HG03354 (cell line): ENCODE measurements at regions not wholly inside any gene's neighbourhood (a gene's known extent, or its start where the extent isn't known, plus 50 kb on each side); places are given as distances from the start of the nearest gene placed in this dataset.
A peak's percentile ranks its signal among the peaks of the same experiment; 100 is the strongest.

Experiments
- ATAC-seq: cut with Tn5 transposase; IDR thresholded peaks from one replicate; pipeline ENCODE4 v1.9.1; 2021; ENCODE audit warnings: mild to moderate bottlenecking; ENCODE audit not compliant: unreplicated experiment, poor library complexity, severe bottlenecking

DNA sequence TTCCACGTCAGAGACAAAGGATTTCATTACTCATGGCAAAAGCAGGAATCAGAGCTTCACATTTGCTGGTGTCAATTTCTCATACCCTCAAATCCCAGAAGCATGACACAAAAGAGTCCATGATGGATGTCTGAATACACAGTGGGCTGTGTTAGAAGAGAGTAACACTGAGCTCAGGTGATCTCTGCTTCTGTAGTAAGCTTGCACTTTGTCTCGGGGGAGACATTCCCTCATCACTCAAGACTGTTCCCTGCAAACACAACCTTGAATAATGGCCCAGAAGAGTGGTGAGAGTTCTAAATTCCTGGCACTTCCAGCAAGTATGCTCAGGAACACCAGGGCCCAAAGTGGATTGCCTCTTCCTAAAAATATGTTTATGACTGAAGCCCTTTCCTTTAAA, 1787.2 kb upstream of the SEL1L start:
- no peak for ATAC-seq

DNA sequence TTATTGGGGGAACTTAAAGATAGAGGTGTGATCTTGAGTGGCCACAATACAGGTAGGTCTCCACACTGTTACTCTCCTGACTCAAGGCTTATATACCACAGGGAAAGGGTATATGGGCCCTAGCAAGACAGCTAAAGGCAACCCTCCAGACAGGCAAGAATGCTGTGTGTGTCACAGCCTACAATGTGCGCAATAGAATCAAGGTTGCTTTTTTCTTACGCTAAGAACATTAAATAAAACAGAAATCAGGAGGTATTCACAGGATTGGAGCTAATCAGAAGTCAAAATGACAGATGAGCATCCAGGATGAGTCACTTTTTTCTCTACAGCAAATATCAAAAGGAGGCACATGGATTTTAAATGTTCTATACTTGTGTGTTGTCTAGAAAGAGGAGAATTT, 1797.9 kb upstream of the SEL1L start:
- ATAC-seq = no peak

DNA sequence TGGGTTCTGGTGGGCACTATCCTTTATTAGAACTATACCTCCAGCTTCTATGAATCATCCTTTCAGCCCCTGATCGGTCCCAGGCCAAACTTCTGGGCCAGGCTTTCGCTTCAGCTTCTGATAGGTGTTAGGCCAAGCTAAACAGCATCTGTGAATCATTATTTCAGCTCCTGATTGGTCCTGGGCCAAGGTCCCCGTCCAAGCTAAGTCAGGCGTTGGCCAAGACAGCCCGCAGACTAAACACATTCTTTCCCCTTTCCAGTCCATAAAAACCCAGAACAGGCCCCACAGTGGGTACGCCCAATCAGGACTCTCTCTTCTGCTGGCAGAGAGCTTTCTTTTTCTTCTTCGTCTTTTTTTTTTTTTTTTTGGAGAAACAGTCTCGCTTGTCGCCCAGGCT, 1808.9 kb upstream of the SEL1L start:
- ATAC-seq = no peak

DNA sequence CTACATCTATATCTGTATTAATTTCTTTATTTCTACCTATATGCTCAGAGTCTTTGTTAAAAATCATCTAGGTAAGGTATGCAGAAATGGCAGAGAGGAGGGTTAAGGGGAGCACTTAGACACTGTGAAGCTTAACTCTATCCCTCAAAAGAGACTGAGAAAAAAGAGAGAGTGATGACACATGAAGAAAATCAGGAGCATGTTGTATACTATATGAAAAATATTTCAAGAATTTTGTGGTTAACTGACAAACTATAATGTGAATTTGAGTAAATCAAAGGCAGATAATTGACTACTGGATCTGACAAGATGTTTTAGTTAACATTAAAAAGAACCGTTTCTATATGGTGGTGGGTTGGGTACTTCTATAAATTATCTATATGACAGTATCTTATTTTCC, 1814.2 kb upstream of the SEL1L start:
- no peak for ATAC-seq

DNA sequence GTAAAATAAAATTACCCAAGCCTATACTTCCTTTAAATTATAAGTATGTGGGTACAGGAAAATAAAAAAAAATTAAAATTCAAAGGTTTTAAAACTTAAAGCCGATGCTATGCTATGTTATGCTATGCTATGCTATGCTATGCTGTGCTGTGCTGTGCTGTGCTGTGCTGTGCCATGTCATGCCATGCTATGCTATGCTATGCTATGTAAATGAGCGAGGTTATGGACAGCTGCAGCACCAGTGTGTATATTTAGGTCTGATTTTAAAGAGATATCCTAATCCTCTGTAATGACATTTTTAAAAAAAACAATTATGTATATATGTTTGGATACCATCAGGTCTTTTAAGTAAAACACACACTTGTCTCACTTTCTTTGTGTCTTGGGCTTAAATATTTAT, 1822.0 kb upstream of the SEL1L start:
- no peak for ATAC-seq

DNA sequence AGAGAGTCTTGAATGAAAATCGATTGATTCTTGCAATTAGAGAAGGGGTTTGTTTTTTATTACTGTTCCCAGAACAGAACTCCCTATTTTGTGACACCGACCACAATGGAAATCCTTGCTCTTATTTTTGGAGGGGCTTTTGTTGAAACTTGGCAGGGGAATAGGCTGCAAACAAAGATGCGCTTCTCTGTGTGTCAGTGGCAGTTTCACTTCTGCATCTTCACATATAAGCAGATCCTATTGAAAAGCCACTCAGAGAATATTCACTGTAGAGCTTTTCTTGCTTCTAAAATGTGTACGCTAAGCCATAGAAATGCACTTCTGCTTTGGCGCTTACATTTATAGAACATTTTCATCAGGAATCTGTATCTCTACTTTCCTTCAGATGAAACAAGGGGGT, 1822.4 kb upstream of the SEL1L start:
- no peak for ATAC-seq

DNA sequence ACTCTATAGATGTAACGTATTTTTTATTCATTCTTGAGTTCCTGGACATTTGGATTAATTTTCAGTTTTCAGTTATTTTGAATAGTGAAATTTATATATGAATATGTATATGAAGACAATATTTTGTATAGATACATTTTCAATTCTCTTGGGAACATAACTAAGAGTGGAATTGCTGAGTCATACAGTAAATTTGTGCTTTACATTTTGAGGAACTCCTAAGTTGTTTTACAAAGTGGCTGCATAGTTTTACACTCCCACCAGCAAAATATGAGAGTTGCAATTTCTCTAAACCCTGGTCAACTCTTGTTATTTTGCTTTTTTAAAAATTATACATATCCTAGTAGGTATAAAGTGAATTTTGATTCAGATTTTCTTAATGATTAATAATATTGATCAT, 1838.6 kb upstream of the SEL1L start:
- no peak for ATAC-seq

DNA sequence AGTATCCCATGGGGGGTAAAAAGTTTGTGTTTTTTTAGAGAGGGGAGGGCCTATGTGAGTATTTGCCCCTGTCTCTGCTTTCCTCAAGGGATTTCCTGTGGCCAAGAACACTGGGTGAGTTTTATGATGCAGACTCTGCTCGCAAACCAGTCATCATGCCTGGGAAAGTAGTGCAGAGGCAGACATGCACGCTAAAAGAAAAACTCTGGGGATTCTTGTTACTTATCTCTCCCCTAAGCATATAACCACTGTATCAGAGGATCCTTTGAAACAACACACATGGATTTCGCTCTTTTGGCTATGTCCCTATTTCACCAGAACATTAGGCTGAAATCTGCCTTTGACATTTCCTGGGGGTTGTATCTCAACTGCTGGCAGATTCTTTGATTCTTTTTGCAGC, 1845.8 kb upstream of the SEL1L start:
- ATAC-seq = no peak

DNA sequence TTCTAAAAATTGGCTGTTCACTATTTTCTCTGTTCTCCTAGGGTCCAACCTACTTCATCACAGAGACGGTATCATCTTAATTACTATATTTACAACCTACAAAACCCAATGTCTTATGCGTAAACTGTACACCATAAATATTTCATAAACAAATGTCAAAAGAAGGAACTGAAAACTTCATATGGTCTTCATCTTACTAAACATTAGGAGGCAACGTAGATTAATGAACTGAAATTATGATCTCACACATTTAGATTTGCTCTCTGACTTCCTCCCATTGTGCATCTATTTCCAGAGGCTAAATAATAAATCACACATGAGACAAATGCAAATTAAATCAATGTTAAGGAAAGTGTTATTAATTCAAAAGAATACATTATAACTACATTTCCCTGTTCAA, 1850.6 kb upstream of the SEL1L start:
- no peak for ATAC-seq

DNA sequence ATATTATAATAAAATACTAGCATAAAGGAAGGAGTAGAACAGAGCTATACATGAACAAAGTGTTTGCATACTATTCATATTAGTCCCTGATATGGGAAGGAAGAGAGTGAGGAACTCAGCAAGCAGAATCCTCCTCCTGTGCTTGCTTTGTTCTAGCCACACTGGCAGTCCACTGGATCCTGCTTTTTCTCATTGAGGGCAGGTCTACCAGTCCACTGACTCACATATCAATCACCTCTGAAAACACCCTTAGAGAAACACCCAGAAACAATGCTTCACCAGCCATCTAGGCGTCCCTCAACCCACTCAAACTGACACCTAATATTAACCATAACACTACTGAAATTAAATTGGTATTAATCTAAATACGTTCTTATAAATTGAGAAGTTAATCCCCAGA, 1861.7 kb upstream of the SEL1L start:
- no peak for ATAC-seq

DNA sequence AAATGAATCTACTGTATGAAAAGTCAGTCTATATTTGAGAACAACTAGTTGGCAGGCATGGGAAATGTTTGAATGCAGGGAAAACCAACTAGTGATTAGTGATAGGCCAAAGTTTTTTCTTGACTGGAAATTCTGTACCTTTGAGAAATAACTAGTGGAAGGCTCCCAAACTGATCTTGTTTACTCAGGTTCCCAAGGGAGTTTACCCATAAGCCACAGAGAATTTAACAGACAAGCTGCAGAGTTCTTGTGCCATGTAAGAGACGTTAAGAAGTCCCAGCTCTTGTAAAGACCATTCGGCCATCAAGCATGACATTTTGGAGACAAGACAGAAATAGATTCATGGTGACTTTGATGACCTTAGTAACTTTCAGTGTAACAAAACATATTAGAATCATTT, 1882.8 kb upstream of the SEL1L start:
- no peak for ATAC-seq

DNA sequence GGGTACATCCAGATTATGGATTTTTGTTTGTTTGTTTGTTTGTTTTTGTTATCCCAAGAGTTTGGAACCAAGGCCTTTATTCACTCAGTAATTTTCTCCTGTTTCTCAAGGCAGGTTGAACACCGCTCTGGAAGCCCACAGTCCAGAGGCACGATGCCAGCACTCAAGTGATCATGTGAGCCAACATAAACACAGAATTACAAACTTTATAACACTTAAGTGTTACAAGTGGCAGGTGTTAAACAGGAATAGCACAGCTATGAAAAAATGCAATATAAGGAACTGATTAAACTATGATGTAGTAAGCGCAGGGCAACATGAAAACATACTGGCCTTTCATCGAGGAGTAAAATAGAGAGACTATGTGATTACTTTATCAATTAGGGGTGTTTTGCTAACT, 1885.8 kb upstream of the SEL1L start:
- ATAC-seq = no peak

DNA sequence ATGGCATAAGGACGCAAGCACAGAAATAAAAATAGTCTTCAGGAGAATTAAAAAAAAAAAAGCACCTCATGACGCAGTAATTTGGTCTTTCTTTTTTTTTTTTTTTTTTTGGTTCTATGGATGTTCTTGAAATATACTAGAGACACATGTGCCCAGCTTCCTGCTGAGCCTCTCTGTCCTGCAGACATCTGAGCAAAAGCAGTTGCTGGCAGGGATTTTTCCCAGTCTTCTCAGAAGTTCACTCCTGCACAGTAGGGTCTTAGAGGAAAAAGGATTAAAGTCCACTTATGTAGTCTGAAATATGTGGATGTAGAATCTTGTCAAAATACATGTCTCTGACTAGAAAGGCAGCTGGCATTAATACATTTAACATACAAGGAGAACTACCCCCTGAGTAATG, 1888.1 kb upstream of the SEL1L start:
- no peak for ATAC-seq

DNA sequence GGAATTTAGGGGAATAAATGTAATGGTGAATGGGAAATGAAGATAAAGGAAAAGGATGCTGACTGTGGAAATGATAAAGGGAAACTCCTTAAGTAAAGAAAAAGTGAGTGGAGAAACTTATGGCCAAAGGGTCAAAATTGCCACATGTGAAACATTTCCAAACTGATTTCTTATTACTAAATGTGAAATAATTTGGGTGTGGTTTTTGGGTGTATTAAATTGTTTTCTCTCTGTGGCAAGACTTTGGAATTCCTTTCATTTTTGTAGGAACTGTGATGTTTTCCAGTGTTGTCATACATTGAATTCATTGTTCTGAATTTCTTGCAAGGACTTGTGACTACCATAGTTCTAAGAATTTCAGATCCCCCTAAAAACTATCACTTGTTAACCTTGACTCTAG, 1891.5 kb upstream of the SEL1L start:
- no peak for ATAC-seq

DNA sequence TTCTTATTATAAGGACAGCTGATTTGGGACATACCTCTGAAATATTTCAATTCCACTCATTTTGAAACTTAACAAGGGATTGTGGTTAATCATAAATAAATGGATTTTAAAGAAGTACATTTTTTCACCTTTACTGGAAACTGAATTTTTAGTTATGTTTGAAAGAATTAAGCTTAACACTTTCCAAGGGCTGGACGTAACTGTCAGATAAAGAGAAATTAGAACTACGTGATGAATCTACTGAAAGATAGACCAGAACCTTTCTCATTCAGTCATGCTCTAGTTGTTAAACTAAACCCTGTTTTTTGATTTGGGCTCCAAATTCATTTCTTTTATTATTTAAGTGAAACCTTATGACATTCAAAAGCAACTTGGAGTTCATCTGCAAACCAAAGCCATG, 1892.1 kb upstream of the SEL1L start:
- ATAC-seq = no peak

DNA sequence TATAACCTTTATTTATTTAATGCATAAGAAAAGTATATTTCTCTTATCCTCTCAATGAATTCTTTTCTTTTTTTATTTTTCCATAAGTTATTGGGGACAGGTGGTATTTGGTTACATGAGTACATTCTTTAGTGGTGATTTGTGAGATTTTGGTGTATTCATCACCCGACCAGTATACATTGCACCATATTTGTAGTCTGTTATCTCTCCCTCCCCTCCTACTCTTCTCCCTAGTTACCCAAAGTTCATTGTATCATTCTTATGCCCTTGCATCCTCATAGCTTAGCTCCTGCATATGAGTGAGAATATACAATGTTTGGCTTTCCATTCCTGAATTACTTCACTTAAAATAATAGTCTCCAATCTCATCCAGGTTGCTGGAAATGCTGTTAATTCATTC, 1900.0 kb upstream of the SEL1L start:
- ATAC-seq = no peak

DNA sequence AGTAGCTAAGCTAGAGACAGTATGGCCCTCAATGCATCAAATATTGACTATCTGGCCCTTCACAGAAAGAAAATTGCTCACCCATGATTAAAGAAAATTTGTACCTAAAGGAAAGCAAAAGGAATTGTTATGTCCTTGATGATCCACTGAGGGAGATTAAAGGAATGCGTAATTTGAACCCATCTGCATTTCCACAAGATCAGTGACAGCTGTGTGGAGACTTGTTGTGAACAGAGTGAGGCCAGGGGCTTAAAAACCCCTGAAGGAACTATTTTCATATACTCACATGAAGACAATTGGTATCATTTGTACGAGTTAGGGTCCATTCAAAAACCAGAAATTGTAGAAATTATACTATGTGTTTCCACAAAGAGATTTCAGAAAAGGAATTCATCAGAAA, 1908.1 kb upstream of the SEL1L start:
- ATAC-seq = no peak

DNA sequence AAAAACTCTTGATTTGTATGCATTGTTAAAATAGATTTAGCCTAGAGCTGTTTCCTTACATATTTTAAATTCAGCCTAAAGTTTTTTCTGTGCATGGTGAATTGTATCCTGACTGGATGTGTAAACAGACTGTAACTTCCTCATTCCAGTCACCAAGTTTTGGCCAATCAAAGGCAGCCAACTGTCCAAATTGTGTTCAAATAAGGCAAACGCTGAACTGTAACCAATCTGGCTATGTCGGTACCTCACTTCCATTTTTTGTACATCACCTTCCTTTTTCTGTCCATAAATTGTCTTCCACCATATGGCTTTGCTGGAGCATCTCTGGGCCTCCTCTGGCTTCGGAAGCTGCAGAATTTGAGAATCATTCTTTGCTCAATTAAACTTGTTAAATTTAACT, 1921.9 kb upstream of the SEL1L start:
- no peak for ATAC-seq

DNA sequence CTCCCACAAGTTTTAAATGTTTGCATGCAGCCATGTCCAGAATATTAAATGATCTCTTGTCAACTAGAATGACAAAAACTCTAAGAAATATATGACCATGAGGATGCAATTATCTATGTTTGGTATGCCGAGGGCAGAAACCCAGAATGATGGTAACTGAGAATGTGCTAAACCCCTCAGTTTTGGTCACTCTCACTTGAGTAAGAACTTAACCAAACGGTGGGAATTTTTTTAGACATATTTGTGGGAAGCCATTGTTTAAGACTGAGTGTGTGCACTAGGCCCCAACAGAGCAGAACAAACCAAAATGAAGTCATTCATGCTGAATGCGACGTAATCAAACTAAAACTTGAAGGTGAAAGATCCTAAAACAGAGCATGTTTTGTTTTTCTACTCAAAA, 1927.9 kb upstream of the SEL1L start:
- no peak for ATAC-seq

DNA sequence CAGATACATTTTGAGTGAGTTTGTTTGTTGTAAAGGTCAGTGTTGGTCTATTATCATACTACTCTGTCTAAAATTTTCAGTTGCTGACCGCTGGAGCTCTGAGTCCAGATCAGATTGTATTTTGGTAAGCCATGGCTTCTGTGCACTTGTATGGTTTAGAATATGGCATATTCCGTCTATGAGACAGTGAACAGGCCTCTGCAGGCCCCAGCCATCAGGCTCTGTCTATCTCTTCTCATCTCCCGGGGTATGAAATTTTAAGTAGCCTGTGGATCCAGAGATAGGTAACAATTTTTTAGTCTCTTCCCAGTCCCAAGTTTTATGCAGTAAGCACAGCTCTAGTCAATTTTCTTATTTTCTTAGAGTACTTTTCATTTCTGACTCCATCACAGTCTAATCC, 1929.1 kb upstream of the SEL1L start:
- no peak for ATAC-seq

DNA sequence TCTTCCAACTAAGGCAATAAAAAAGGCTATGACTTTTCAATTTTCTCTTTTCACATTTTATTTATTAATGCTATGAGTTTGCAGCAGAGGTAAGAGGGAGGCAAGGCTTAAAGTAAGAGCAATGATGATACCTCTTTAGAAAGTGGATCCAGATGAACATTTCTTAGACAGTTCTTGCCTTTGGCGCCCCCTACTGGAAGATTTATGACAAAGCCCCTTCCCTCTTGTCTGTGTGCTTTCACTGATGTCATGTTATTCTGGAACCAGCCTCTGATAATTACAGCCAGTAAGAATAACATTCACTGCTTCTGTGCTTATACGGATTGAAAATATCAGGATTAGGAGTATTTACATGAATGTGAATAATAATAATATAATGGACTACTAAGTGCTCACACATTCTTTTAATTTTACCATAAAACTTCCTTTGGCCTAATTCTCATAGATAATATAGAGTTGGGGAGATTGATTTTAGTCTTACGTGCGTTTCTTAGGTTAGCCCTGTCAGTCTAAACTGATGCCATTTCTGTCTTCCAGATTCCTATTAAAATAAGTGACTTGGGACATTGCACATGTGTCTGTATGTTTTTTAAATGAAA, 1929.9 kb upstream of the SEL1L start:
- peak; percentile 68 for ATAC-seq

DNA sequence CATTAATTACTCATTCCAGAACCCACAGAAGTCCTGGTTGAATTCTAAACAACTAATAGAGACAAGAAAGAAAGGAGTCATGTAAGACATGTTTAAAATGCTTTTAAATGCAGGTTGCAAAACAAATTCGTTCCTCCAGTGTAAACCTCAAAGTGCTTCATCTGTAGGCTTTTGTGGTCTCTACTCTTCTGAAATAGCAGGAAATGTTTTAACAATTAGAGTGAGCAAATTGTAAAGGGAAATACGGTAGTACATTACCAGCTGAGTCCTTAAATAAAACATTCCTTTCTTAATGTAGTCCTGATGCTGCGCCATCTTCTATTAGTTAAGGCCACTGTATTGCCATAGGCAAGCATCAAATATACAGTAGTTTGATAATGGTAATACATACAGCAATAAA, 1934.2 kb upstream of the SEL1L start:
- ATAC-seq = no peak

DNA sequence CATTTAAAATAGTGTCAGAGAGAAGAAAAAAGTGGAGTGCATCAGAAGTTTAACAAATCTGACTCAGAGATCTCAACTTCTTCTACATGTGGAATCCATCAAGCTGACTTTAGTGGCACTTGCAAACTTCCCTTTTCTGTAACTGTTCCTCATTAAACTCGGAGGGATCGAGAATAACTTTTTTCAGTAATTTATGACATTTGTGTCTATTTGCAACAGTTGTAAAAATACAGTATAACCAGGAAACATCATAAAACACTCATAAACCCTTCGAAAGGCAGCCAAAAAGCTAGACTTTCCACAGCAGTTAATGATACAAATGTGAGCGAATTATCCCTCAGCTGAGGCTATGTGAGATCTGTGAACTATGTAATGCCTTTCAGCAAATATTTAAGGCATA, 1936.8 kb upstream of the SEL1L start:
- no peak for ATAC-seq
